ENCODE measurements at regions not wholly inside any gene's neighbourhood (a gene's known extent, or its start where the extent isn't known, plus 50 kb on each side); places are given as distances from the start of the nearest gene placed in this dataset.

DNA sequence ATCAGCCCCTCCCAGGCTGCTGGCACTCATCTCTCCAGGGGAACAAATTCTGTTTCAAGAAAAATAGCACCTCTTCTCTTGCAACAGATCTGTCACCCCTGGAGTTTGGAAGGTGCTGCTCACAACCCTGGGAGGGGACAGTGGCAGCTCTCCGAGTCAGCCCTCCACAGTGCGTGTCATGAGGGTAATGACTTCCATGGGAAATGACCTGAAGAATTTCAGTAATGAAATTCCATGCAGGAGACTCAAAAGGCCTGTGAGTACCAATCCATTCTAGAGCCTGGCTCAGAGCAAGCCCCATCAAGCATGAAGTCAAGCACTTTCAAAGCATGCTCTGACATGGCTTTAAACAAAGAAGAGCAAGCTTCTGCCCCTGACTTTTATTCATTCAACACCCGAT, 276.3 kb upstream of the PARD3B start:
- no peak for DNase-seq (ENCODE audit: low spot score)
- TF ChIP-seq, protein P1, sequence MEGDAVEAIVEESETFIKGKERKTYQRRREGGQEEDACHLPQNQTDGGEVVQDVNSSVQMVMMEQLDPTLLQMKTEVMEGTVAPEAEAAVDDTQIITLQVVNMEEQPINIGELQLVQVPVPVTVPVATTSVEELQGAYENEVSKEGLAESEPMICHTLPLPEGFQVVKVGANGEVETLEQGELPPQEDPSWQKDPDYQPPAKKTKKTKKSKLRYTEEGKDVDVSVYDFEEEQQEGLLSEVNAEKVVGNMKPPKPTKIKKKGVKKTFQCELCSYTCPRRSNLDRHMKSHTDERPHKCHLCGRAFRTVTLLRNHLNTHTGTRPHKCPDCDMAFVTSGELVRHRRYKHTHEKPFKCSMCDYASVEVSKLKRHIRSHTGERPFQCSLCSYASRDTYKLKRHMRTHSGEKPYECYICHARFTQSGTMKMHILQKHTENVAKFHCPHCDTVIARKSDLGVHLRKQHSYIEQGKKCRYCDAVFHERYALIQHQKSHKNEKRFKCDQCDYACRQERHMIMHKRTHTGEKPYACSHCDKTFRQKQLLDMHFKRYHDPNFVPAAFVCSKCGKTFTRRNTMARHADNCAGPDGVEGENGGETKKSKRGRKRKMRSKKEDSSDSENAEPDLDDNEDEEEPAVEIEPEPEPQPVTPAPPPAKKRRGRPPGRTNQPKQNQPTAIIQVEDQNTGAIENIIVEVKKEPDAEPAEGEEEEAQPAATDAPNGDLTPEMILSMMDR (IDR thresholded peaks at IDR 0.05): no peak
- no peak overlapping the region for H3K4me3 ChIP-seq
- no peak overlapping the region for H3K27ac ChIP-seq

DNA sequence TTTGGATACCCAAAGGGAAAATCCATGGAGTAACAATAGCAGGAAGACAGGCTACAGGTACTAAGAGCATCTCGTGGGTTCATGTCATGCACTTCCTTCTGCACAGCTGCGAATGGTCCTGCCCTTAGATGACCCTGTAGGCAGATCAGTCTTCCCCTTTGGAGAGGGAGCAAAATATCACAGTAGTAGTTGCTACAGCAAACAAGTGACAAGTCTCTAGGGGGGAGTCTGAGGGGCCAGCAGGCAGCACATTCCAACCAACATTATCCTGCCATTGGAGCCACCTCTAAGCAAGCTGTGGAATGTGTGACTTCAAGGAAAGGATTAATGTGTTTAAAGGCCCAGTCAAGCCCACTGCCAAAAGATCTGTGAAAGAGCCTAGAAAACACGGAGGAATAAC, 273.2 kb upstream of the PARD3B start:
- TF ChIP-seq, protein P1 (IDR thresholded peaks at IDR 0.05): no peak
- no peak for DNase-seq (ENCODE audit: low spot score)
- Histone ChIP-seq H3K4me3 (no peak overlapping the region), H3K27ac (no peak overlapping the region)

DNA sequence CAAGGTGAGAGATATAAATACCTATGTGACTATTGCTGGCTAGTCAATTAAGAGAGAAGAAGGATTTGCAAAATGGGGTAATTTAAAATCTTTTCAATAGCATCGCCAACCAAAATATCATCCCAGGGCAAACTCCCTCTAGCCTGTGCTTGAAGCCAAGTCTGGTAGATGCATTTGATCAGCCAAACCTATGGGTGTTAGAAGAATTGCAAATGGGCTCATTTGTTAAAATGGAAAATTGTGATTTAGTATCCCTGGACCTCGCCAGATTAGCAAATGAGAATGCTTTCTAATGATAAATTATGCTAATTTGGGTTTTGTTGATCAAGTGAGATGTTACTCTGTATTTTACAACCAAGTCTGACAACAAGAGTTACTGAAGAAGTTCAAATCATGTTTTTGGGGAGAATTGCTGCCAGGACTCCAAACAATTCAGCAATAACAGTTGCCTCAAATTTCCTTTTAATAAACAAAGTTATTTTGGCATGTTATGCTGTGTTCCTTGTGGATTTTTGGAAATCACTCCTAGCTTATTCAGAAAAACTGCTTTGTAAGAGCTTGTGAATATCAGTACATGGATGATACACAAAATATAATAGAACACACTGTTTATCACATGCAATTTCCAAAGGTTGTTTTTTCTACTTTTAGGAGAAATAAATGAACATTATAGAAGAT, 272.5 kb upstream of the PARD3B start:
- TF ChIP-seq, protein P1 (IDR thresholded peaks at IDR 0.05): no peak
- no peak overlapping the region for H3K27ac ChIP-seq
- DNase-seq (ENCODE audit: low spot score): no peak
- no peak overlapping the region for H3K4me3 ChIP-seq

DNA sequence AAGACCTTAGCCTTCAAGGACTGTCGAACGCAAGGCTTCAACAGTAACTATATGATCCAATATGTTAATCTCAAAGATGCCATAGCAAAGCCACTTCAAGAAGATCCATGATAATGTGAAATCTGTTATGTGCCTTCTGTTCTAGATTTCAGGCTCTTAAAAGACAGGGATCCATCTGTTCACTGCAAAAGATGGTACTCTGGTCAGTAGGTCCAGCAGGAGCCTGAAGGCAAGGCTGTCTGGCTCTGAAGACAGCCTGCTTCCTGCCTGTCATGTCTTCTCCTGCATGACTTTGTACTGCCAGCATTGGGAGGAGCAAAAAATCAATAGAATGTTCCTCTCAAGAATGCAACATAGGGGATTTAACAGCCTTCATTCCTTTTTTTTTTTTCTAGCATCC, 270.8 kb upstream of the PARD3B start:
- Histone ChIP-seq H3K4me3 (no peak overlapping the region), H3K27ac (no peak overlapping the region)
- TF ChIP-seq, protein P1 (IDR thresholded peaks at IDR 0.05): no peak
- DNase-seq (ENCODE audit: low spot score): no peak

DNA sequence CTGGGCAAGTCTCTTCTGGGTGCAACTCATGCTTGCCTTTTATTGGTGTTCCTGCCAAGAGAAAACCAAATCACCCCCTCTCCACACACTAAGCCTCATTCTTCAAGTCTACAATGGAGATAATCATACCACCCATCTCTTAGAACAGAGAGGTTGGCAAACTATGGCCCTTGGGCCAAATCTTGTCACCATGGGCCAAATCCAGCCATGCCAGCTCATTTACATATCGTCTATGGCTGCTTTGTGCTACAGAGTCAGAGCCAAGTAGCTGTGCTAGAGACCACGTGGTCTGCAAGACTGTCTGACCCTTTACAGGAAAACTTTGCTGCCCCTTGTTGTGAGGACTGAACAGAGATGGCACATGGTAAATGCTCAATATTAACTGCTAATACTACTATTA, 270.3 kb upstream of the PARD3B start:
- TF ChIP-seq, protein P1 (IDR thresholded peaks at IDR 0.05): no peak
- Histone ChIP-seq H3K4me3 (no peak overlapping the region), H3K27ac (no peak overlapping the region)
- no peak for DNase-seq (ENCODE audit: low spot score)

DNA sequence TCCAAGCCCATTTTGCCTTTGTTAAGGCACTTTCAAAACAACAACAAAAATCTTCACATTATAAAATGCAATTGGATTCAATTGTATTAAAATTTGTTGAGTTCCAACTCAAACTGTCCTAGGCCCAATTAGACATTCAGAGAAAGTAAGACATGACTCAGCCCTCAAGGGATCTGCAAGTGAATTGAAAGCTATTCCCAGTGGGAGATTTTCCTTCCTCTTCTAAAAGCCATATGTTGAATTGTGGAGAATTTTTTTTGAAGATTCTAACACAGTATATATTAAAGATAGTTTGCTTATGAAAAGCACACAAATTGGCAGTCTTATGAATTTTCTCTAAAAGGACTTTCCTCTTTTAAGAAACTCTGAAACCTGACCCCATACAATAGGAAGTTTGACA, 268.0 kb upstream of the PARD3B start:
- Histone ChIP-seq H3K27ac (no peak overlapping the region), H3K4me3 (no peak overlapping the region)
- TF ChIP-seq, protein P1 (IDR thresholded peaks at IDR 0.05): no peak
- DNase-seq (ENCODE audit: low spot score): no peak

DNA sequence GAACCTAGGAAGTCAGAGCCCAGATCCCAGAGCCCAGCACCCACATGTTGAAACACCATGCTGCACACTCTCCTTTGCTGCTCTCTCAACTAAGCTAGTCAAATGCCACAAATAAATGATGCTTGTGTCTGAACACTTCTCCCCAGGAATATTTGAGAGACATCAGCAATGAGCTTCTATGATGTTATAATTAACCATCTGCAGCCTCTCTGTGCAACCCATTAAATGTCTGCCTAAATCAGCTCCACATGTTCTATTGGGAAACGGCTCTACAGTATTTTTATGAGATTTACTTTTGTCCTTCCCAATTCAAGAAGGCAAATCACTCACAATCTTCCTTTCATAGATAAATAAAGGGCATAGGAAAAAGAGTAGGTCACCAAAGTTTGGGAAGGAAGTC, 266.8 kb upstream of the PARD3B start:
- TF ChIP-seq, protein P1 (IDR thresholded peaks at IDR 0.05): no peak
- no peak for DNase-seq (ENCODE audit: low spot score)
- no peak overlapping the region for H3K4me3 ChIP-seq
- no peak overlapping the region for H3K27ac ChIP-seq
